ENCODE measurements at regions not wholly inside any gene's neighbourhood (a gene's known extent, or its start where the extent isn't known, plus 50 kb on each side); places are given as distances from the start of the nearest gene placed in this dataset.

DNA sequence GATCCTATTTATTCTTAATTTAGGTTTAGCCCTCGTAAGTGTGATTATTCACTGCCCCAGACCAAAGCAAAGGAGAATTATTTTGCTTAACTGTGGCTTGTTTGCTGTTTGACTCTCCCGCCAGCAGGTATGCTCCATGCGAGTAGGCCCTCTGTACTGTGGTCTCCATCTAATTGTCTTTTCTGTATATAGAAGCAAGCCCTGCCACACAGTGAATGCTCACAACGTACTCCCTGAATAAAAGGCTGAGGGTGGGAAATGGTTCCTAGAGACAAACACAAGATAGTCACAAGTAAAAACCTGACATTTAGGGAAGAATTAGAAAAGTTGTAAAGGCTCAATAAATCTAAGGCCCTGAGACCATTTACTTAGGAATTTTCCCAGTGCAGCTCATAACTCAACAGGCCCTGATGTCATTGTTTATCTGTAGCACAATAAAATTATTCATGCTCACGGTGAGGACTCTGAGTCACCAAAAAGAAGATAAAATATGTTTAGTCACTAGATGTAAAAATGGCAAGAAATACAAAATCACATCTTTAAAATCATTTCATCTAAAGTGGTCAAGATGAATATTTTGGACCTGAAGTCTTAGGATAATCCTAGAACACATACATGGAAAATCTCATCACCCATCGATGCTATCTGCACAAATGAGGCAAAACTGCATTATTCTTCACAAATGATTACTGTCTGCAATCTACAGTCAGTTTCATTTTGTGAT lies 473.2 kb downstream of the ENC1 start:
- TF ChIP-seq, protein P1, sequence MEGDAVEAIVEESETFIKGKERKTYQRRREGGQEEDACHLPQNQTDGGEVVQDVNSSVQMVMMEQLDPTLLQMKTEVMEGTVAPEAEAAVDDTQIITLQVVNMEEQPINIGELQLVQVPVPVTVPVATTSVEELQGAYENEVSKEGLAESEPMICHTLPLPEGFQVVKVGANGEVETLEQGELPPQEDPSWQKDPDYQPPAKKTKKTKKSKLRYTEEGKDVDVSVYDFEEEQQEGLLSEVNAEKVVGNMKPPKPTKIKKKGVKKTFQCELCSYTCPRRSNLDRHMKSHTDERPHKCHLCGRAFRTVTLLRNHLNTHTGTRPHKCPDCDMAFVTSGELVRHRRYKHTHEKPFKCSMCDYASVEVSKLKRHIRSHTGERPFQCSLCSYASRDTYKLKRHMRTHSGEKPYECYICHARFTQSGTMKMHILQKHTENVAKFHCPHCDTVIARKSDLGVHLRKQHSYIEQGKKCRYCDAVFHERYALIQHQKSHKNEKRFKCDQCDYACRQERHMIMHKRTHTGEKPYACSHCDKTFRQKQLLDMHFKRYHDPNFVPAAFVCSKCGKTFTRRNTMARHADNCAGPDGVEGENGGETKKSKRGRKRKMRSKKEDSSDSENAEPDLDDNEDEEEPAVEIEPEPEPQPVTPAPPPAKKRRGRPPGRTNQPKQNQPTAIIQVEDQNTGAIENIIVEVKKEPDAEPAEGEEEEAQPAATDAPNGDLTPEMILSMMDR (IDR thresholded peaks at IDR 0.05 in 2 of 3, conservative IDR thresholded peaks at IDR 0.05 in 1 of 3; ENCODE audit: borderline replicate concordance in 1 of 3, insufficient read depth in 1 of 3, low read depth in 2 of 3, low read length in 2 of 3): no peak
- TF ChIP-seq POLR2A (IDR thresholded peaks at IDR 0.05; ENCODE audit: borderline replicate concordance, extremely low read depth, insufficient read depth, insufficient read length) (no peak), EZH2 (IDR thresholded peaks at IDR 0.05) (no peak), SRF (IDR thresholded peaks at IDR 0.05; ENCODE audit: low read depth) (no peak)
